ENCODE measurements at regions not wholly inside any gene's neighbourhood (a gene's known extent, or its start where the extent isn't known, plus 50 kb on each side); places are given as distances from the start of the nearest gene placed in this dataset.

- Histone ChIP-seq H3K4me2 (ENCODE audit: insufficient read depth in 1 of 2, low read depth in 2 of 2, low read length in 2 of 2) (no peak overlapping the region), H4K91ac (replicated peaks; ENCODE audit: insufficient read length, low read length) (no peak overlapping the region), H3K4me1 (replicated peaks in 1 of 4; ENCODE audit: control insufficient read depth in 3 of 4, insufficient read depth in 4 of 4, low read length in 3 of 4) (peaks cover 0 to 4% (median 0%) of the 10 kb centered on the region in 4 experiments; a peak in 1 of 7 replicates), H3K18ac (ENCODE audit: extremely low read depth, low read length) (no peak overlapping the region), H3K79me1 (ENCODE audit: low read depth, low read length) (no peaks in the 10 kb centered on the region), H3K27ac (ENCODE audit: low read depth, low read length) (no peak overlapping the region), H4K5ac (ENCODE audit: insufficient read length, low read depth, low read length) (no peak overlapping the region), H3K4me3 (ENCODE audit: extremely low read depth in 1 of 4, insufficient read depth in 2 of 4, low read depth in 3 of 4, low read length in 4 of 4) (no peak overlapping the region), H3K23ac (ENCODE audit: insufficient read length) (no peak overlapping the region), H2BK5ac (ENCODE audit: low read depth, low read length) (no peak overlapping the region), H3K79me2 (ENCODE audit: control insufficient read depth in 1 of 2, insufficient read depth in 2 of 2, low read length in 2 of 2) (no peaks in the 10 kb centered on the region), H3K14ac (ENCODE audit: insufficient read length) (no peak overlapping the region), H3K9me3 (ENCODE audit: insufficient read depth in 2 of 2, low read depth in 1 of 2, low read length in 1 of 2) (peaks cover 2 to 8% of the 10 kb centered on the region in 2 experiments), H2AFZ (ENCODE audit: low read length) (no peak overlapping the region), H2AK5ac (ENCODE audit: low read depth, low read length) (no peak overlapping the region), H3K56ac (replicated peaks; ENCODE audit: insufficient read length, low read depth, low read length) (no peak overlapping the region), H2BK15ac (ENCODE audit: low read length) (no peak overlapping the region), H2BK120ac (replicated peaks; ENCODE audit: low read depth, low read length) (no peak overlapping the region), H4K8ac (ENCODE audit: extremely low read depth, insufficient read depth, low read length) (no peak overlapping the region), H3K36me3 (ENCODE audit: control insufficient read depth in 2 of 4, insufficient read depth in 4 of 4, low read length in 3 of 4) (no peaks in the 10 kb centered on the region; a peak in 2 of 8 replicates), H2BK20ac (ENCODE audit: low read length) (no peak overlapping the region), H4K20me1 (replicated peaks in 1 of 2; ENCODE audit: control insufficient read depth in 1 of 2, insufficient read depth in 2 of 2, low read length in 2 of 2) (no peaks in the 10 kb centered on the region), H3K4ac (replicated peaks; ENCODE audit: insufficient read length, low read depth, low read length) (no peak overlapping the region), H3K27me3 (replicated peaks in 1 of 4; ENCODE audit: control insufficient read depth in 3 of 4, extremely low read depth in 1 of 4, insufficient read depth in 3 of 4, low read length in 3 of 4) (no peaks in the 10 kb centered on the region; a peak in 1 of 7 replicates), H3K9ac (replicated peaks in 1 of 4; ENCODE audit: extremely low read depth in 1 of 4, low read depth in 3 of 4, low read length in 3 of 4) (no peak overlapping the region), H2BK12ac (ENCODE audit: low read depth, low read length) (no peak overlapping the region), H3K23me2 (ENCODE audit: low read depth, low read length) (no peaks in the 10 kb centered on the region)
- CTCF ChIA-PET (ENCODE audit: partially characterized antibody): interaction anchor here (0.7 to 1.0 kb wide), 2 partner anchors 17 to 39 kb away, joined by 3 read pairs; no protein-coding TSS in a partner anchor
- POLR2A ChIA-PET (ENCODE audit: partially characterized antibody): no interaction called here
- FAIRE-seq (no peak), DNase-seq (ENCODE audit: low read depth in 1 of 2, low spot score in 2 of 2) (no peak)
- 83% methylated on average over 1 of the region's 1 CpG; no CpG with 5 or more reads in 1 of the 2 experiments for WGBS, 2 experiments (ENCODE audit: extremely low coverage in 1 of 2, insufficient coverage in 1 of 2, insufficient read length in 1 of 2, insufficient replicate concordance in 2 of 2, low coverage in 1 of 2, low lambda C conversion rate in 2 of 2, missing lambda C conversion rate in 1 of 2)
- TF ChIP-seq RXRA (IDR thresholded peaks at IDR 0.05; ENCODE audit: insufficient read depth, low read depth, low read length): no peak
- TF ChIP-seq SP4 (IDR thresholded peaks at IDR 0.05; ENCODE audit: low read length): no peak
- TF ChIP-seq RBBP5 (IDR thresholded peaks at IDR 0.05; ENCODE audit: borderline replicate concordance, low read depth, low read length): no peak
- no peak for TF ChIP-seq NANOG (IDR thresholded peaks at IDR 0.05; ENCODE audit: insufficient read depth, low read depth, low read length, poor library complexity, severe bottlenecking)
- TF ChIP-seq CHD1 (IDR thresholded peaks at IDR 0.05; ENCODE audit: low read depth, low read length): no peak
- no peak for TF ChIP-seq ASH2L (IDR thresholded peaks at IDR 0.05; ENCODE audit: low read length)
- no peak for TF ChIP-seq SP1 (IDR thresholded peaks at IDR 0.05; ENCODE audit: low read depth, low read length)
- TF ChIP-seq NRF1 (IDR thresholded peaks at IDR 0.05; ENCODE audit: low read depth, low read length): no peak
- no peak for TF ChIP-seq BACH1 (IDR thresholded peaks at IDR 0.05; ENCODE audit: low read length)
- no peak for TF ChIP-seq TAF7 (optimal IDR thresholded peaks at IDR 0.05; ENCODE audit: borderline replicate concordance, low read depth, low read length)
- no peak for TF ChIP-seq FOSL1 (IDR thresholded peaks at IDR 0.05; ENCODE audit: insufficient read depth, low read depth, low read length)
- no peak for TF ChIP-seq BCL11A (IDR thresholded peaks at IDR 0.05; ENCODE audit: low read depth in 2 of 2, low read length in 2 of 2)
- no peak for TF ChIP-seq KDM5A (IDR thresholded peaks at IDR 0.05; ENCODE audit: low read length)
- TF ChIP-seq POU5F1 (IDR thresholded peaks at IDR 0.05; ENCODE audit: low read depth, low read length): no peak
- TF ChIP-seq SAP30 (IDR thresholded peaks at IDR 0.05; ENCODE audit: insufficient read depth, insufficient replicate concordance, low read length): no peak
- TF ChIP-seq TCF12 (IDR thresholded peaks at IDR 0.05; ENCODE audit: low read depth, low read length): no peak
These were observed 78.2 kb upstream of the PLEKHG1 start for GRCh38 chr6:150521482-150521881.

Data from H1 (cell line).